ENCODE measurements at regions not wholly inside any gene's neighbourhood (a gene's known extent, or its start where the extent isn't known, plus 50 kb on each side); places are given as distances from the start of the nearest gene placed in this dataset.

- Histone ChIP-seq H3K9me2 (ENCODE audit: insufficient read depth, low read length) (no peaks in the 10 kb centered on the region), H3K36me3 (ENCODE audit: insufficient read depth, low read length) (no peaks in the 10 kb centered on the region), H3F3A (ENCODE audit: insufficient read depth, low read length, poor library complexity, severe bottlenecking) (no peaks in the 10 kb centered on the region), H3K4me3 (ENCODE audit: low read length) (no peak overlapping the region), H3K27me3 (ENCODE audit: insufficient read depth, low read depth, low read length) (no peaks in the 10 kb centered on the region), H3K9me3 (ENCODE audit: low read length) (no peaks in the 10 kb centered on the region), H2AFZ (ENCODE audit: low read depth, low read length) (no peak overlapping the region), H3K27ac (ENCODE audit: low read length) (no peak overlapping the region), H3K9ac (ENCODE audit: low read length) (no peak overlapping the region), H3K79me2 (replicated peaks; ENCODE audit: insufficient read depth, low read length) (no peaks in the 10 kb centered on the region), H3K4me2 (ENCODE audit: low read length) (no peak overlapping the region), H4K20me1 (ENCODE audit: insufficient read depth) (no peaks in the 10 kb centered on the region)
- TF ChIP-seq EZH2 (IDR thresholded peaks at IDR 0.05; ENCODE audit: borderline replicate concordance, insufficient read depth, low read length, poor library complexity, severe bottlenecking): no peak
Measured at GRCh38 chr9:24382566-24382965, 163.1 kb downstream of the IZUMO3 start.

- no peaks in the 10 kb centered on the region for H3K9me2 ChIP-seq (ENCODE audit: insufficient read depth, low read length)
- no peak overlapping the region for H3K27ac ChIP-seq (ENCODE audit: low read length)
- no peaks in the 10 kb centered on the region for H4K20me1 ChIP-seq (ENCODE audit: insufficient read depth)
- no peak overlapping the region for H3K9ac ChIP-seq (ENCODE audit: low read length)
- H2AFZ ChIP-seq (ENCODE audit: low read depth, low read length): no peak overlapping the region
- no peak for TF ChIP-seq RAD21 (conservative IDR thresholded peaks at IDR 0.05)
- TF ChIP-seq POLR2AphosphoS5 (IDR thresholded peaks at IDR 0.05): no peak
- no peak for TF ChIP-seq EP300 (conservative IDR thresholded peaks at IDR 0.05; ENCODE audit: poor library complexity, severe bottlenecking)
- TF ChIP-seq EZH2 (IDR thresholded peaks at IDR 0.05; ENCODE audit: borderline replicate concordance, insufficient read depth, low read length, poor library complexity, severe bottlenecking): no peak
- TF ChIP-seq TAF1 (IDR thresholded peaks at IDR 0.05; ENCODE audit: low read depth): no peak
- no peak for TF ChIP-seq CTCF (IDR thresholded peaks at IDR 0.05; ENCODE audit: poor library complexity, severe bottlenecking)
- TF ChIP-seq REST (IDR thresholded peaks at IDR 0.05; ENCODE audit: borderline replicate concordance): no peak
- no peak for TF ChIP-seq MXI1 (conservative IDR thresholded peaks at IDR 0.05; ENCODE audit: poor library complexity, severe bottlenecking)
- TF ChIP-seq SMC3 (conservative IDR thresholded peaks at IDR 0.05; ENCODE audit: poor library complexity): no peak
- H3K9me3 ChIP-seq (ENCODE audit: low read length): no peaks in the 10 kb centered on the region
- H3K4me3 ChIP-seq (ENCODE audit: low read length): no peak overlapping the region
- H3F3A ChIP-seq (ENCODE audit: insufficient read depth, low read length, poor library complexity, severe bottlenecking): no peaks in the 10 kb centered on the region
- no peaks in the 10 kb centered on the region for H3K79me2 ChIP-seq (replicated peaks; ENCODE audit: insufficient read depth, low read length)
- H3K27me3 ChIP-seq (ENCODE audit: insufficient read depth, low read depth, low read length): no peaks in the 10 kb centered on the region
- H3K36me3 ChIP-seq (ENCODE audit: insufficient read depth, low read length): no peaks in the 10 kb centered on the region
- no peak overlapping the region for H3K4me2 ChIP-seq (ENCODE audit: low read length)
Measured at GRCh38 chr9:24381205-24381604, 164.5 kb downstream of the IZUMO3 start.

GRCh38 chr9:24359046-24359445 lies 186.7 kb downstream of the IZUMO3 start:
- TF ChIP-seq RAD21 (conservative IDR thresholded peaks at IDR 0.05) (no peak), EZH2 (IDR thresholded peaks at IDR 0.05; ENCODE audit: borderline replicate concordance, insufficient read depth, low read length, poor library complexity, severe bottlenecking) (no peak), REST (IDR thresholded peaks at IDR 0.05; ENCODE audit: borderline replicate concordance) (no peak)
- no peaks in the 10 kb centered on the region for H3K27me3 ChIP-seq (ENCODE audit: insufficient read depth, low read depth, low read length)

More at GRCh38 chr9:24359046-24359445, 186.7 kb downstream of the IZUMO3 start:
- no peak overlapping the region for H3K9ac ChIP-seq (ENCODE audit: low read length)
- no peak overlapping the region for H3K4me2 ChIP-seq (ENCODE audit: low read length)
- no peak overlapping the region for H2AFZ ChIP-seq (ENCODE audit: low read depth, low read length)
- H3K36me3 ChIP-seq (ENCODE audit: insufficient read depth, low read length): no peaks in the 10 kb centered on the region
- H4K20me1 ChIP-seq (ENCODE audit: insufficient read depth): no peaks in the 10 kb centered on the region
- H3K9me3 ChIP-seq (ENCODE audit: low read length): no peaks in the 10 kb centered on the region
- H3K27ac ChIP-seq (ENCODE audit: low read length): no peak overlapping the region
- H3K79me2 ChIP-seq (replicated peaks; ENCODE audit: insufficient read depth, low read length): no peaks in the 10 kb centered on the region
- no peaks in the 10 kb centered on the region for H3F3A ChIP-seq (ENCODE audit: insufficient read depth, low read length, poor library complexity, severe bottlenecking)
- no peaks in the 10 kb centered on the region for H3K9me2 ChIP-seq (ENCODE audit: insufficient read depth, low read length)
- no peak overlapping the region for H3K4me3 ChIP-seq (ENCODE audit: low read length)
